ENCODE measurements at regions not wholly inside any gene's neighbourhood (a gene's known extent, or its start where the extent isn't known, plus 50 kb on each side); places are given as distances from the start of the nearest gene placed in this dataset.

- no TSS peak for BruUV-seq (replicated peaks)
- ChIA-PET CTCF (ENCODE audit: unreplicated experiment) (no interaction called here), POLR2A (no interaction called here)
- Histone ChIP-seq H2AFZ (ENCODE audit: low read length) (no peak overlapping the region), H3K27ac (ENCODE audit: low read depth, low read length, poor library complexity, severe bottlenecking) (no peak overlapping the region), H3K4me1 (ENCODE audit: insufficient read depth, low read length, poor library complexity, severe bottlenecking) (peaks cover 9% of the 10 kb centered on the region), H3K36me3 (ENCODE audit: insufficient read depth, low read length) (no peaks in the 10 kb centered on the region), H3K4me2 (ENCODE audit: low read length) (no peak overlapping the region), H3K9me2 (ENCODE audit: insufficient read depth, low read length) (no peaks in the 10 kb centered on the region), H4K20me1 (ENCODE audit: insufficient read depth, low read length) (no peaks in the 10 kb centered on the region), H3K9me3 (ENCODE audit: low read length) (no peaks in the 10 kb centered on the region), H3K4me3 (ENCODE audit: low read depth, low read length, poor library complexity, severe bottlenecking) (no peak overlapping the region), H3K79me2 (ENCODE audit: insufficient read depth, low read depth, low read length) (no peaks in the 10 kb centered on the region)
- no peak for TF ChIP-seq EZH2phosphoT487 (IDR thresholded peaks at IDR 0.05; ENCODE audit: borderline replicate concordance, low read depth, low read length)
- TF ChIP-seq CTCF (conservative IDR thresholded peaks at IDR 0.05; ENCODE audit: low read length): no peak
- DNase-seq (ENCODE audit: low spot score): no peak
- intact Hi-C loops (cut with micrococcal nuclease; ENCODE audit: unreplicated experiment): no loop called here
Measured at GRCh38 chr10:78255214-78255613, 221.6 kb downstream of the RPS24 start.

- Histone ChIP-seq H3K27ac (ENCODE audit: low read depth, low read length, poor library complexity, severe bottlenecking) (no peak overlapping the region), H3K79me2 (ENCODE audit: insufficient read depth, low read depth, low read length) (no peaks in the 10 kb centered on the region), H4K20me1 (ENCODE audit: insufficient read depth, low read length) (no peaks in the 10 kb centered on the region), H3K9me3 (ENCODE audit: low read length) (no peaks in the 10 kb centered on the region), H3K36me3 (ENCODE audit: insufficient read depth, low read length) (no peaks in the 10 kb centered on the region), H3K4me3 (ENCODE audit: low read depth, low read length, poor library complexity, severe bottlenecking) (no peak overlapping the region), H2AFZ (ENCODE audit: low read length) (no peak overlapping the region), H3K4me2 (ENCODE audit: low read length) (no peak overlapping the region), H3K4me1 (ENCODE audit: insufficient read depth, low read length, poor library complexity, severe bottlenecking) (peaks cover under 1% of the 10 kb centered on the region), H3K9me2 (ENCODE audit: insufficient read depth, low read length) (no peaks in the 10 kb centered on the region)
- no peak for TF ChIP-seq EZH2phosphoT487 (IDR thresholded peaks at IDR 0.05; ENCODE audit: borderline replicate concordance, low read depth, low read length)
- no peak for TF ChIP-seq CTCF (conservative IDR thresholded peaks at IDR 0.05; ENCODE audit: low read length)
- intact Hi-C loops (cut with micrococcal nuclease; ENCODE audit: unreplicated experiment): no loop called here
- ChIA-PET POLR2A (no interaction called here), CTCF (ENCODE audit: unreplicated experiment) (no interaction called here)
- no peak for DNase-seq (ENCODE audit: low spot score)
- BruUV-seq (replicated peaks): no TSS peak
Measured at GRCh38 chr10:78255796-78256638, 222.4 kb downstream of the RPS24 start.

- no peak overlapping the region for H3K27ac ChIP-seq (ENCODE audit: low read depth, low read length, poor library complexity, severe bottlenecking)
- no peaks in the 10 kb centered on the region for H3K36me3 ChIP-seq (ENCODE audit: insufficient read depth, low read length)
- no peaks in the 10 kb centered on the region for H3K79me2 ChIP-seq (ENCODE audit: insufficient read depth, low read depth, low read length)
- ChIA-PET CTCF (ENCODE audit: unreplicated experiment) (no interaction called here), POLR2A (interaction anchor here (0.6 kb wide), 1 partner anchor 1392 kb away, joined by 3 read pairs; no protein-coding TSS in a partner anchor)
- TF ChIP-seq EZH2phosphoT487 (IDR thresholded peaks at IDR 0.05; ENCODE audit: borderline replicate concordance, low read depth, low read length): no peak
- TF ChIP-seq CTCF (conservative IDR thresholded peaks at IDR 0.05; ENCODE audit: low read length): peak; percentile 67
- no TSS peak for BruUV-seq (replicated peaks)
- no peak overlapping the region for H2AFZ ChIP-seq (ENCODE audit: low read length)
- H3K4me2 ChIP-seq (ENCODE audit: low read length): no peak overlapping the region
- no peaks in the 10 kb centered on the region for H3K9me2 ChIP-seq (ENCODE audit: insufficient read depth, low read length)
- intact Hi-C loops (cut with micrococcal nuclease; ENCODE audit: unreplicated experiment): no loop called here
- peak; percentile 15 for DNase-seq (ENCODE audit: low spot score)
- H3K4me1 ChIP-seq (ENCODE audit: insufficient read depth, low read length, poor library complexity, severe bottlenecking): no peaks in the 10 kb centered on the region
- H4K20me1 ChIP-seq (ENCODE audit: insufficient read depth, low read length): no peaks in the 10 kb centered on the region
- no peak overlapping the region for H3K4me3 ChIP-seq (ENCODE audit: low read depth, low read length, poor library complexity, severe bottlenecking)
- no peaks in the 10 kb centered on the region for H3K9me3 ChIP-seq (ENCODE audit: low read length)
Measured at GRCh38 chr10:78258323-78259030, 224.8 kb downstream of the RPS24 start.

All from OCI-LY7 (cell line).